PC-3 (cell line): ENCODE measurements at regions not wholly inside any gene's neighbourhood (a gene's known extent, or its start where the extent isn't known, plus 50 kb on each side); places are given as distances from the start of the nearest gene placed in this dataset.

Experiments used
- CTCF ChIP-seq: fragments of 300-600 bp; sonication (generic); conservative IDR thresholded peaks from 2 replicates; pipeline ENCODE4 v1.5.1; 2017; ENCODE audit warnings: antibody characterized with exemption, low read depth, mild to moderate bottlenecking, low read length
- EZH2 ChIP-seq: fragments of 300-600 bp; sonication (generic); IDR thresholded peaks from one replicate; pipeline ENCODE4 v1.6.1; 2017; ENCODE audit warnings: antibody characterized with exemption, mild to moderate bottlenecking, low read length; ENCODE audit not compliant: unreplicated experiment
- EZH2phosphoT487 ChIP-seq: fragments of 300-600 bp; sonication (generic); IDR thresholded peaks from 2 replicates; pipeline ENCODE4 v1.6.1; 2018; ENCODE audit warnings: mild to moderate bottlenecking, antibody characterized with exemption, low read length, borderline replicate concordance

GRCh38 chr1:115170377-115170776 is 81.1 kb upstream of the TSPAN2 start:
- TF ChIP-seq CTCF (no peak), EZH2 (no peak), EZH2phosphoT487 (no peak)
